ENCODE measurements at regions not wholly inside any gene's neighbourhood (a gene's known extent, or its start where the extent isn't known, plus 50 kb on each side); places are given as distances from the start of the nearest gene placed in this dataset.

- no peak for DNase-seq (ENCODE audit: low spot score)
Observed at GRCh38 chr1:234721476-234722269, 111.7 kb upstream of the IRF2BP2 start.

DNA sequence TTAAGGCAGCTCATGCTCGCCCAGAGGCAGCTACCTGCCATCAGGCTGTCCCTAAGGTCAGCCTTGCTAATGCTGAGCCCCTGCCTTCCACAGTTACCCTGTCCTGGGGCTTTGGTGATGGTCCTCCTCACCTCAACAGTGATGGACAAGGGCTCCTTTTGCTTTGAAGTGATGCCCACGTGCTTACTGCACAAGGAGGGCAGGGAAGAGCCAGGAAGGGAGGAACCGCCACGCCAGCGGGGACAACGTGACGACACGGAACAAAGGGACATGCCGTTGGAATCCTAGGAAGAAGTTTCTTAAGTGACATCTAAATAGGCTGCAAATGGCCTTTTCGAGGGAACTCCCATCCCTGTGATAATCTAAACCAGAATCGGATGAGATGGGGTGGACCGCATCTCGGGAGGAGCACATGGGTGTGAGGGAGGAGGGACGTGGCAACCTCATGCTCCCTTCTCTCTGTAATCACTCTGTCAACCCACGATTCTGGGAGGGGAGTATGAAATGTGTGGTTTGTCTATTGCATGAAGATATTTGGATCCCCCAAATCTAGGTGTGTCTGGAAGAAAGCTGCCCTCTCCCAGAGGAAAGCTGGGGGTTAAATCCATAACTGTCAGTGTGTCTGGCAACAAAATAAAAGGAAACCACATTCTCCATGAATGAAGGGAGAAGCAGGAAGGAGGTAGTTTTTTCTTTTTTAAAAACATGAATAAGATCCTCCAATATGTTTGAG lies 110.9 kb upstream of the IRF2BP2 start:
- DNase-seq (ENCODE audit: low spot score), result no peak

GRCh38 chr1:234719454-234720251 lies 109.7 kb upstream of the IRF2BP2 start:
- DNase-seq (ENCODE audit: low spot score), result no peak

- DNase-seq (ENCODE audit: low spot score), result no peak
Observed at GRCh38 chr1:234718496-234719453, 108.8 kb upstream of the IRF2BP2 start.

- DNase-seq (ENCODE audit: low spot score), result no peak
Observed at GRCh38 chr1:234716908-234717375, 107.0 kb upstream of the IRF2BP2 start.

DNA sequence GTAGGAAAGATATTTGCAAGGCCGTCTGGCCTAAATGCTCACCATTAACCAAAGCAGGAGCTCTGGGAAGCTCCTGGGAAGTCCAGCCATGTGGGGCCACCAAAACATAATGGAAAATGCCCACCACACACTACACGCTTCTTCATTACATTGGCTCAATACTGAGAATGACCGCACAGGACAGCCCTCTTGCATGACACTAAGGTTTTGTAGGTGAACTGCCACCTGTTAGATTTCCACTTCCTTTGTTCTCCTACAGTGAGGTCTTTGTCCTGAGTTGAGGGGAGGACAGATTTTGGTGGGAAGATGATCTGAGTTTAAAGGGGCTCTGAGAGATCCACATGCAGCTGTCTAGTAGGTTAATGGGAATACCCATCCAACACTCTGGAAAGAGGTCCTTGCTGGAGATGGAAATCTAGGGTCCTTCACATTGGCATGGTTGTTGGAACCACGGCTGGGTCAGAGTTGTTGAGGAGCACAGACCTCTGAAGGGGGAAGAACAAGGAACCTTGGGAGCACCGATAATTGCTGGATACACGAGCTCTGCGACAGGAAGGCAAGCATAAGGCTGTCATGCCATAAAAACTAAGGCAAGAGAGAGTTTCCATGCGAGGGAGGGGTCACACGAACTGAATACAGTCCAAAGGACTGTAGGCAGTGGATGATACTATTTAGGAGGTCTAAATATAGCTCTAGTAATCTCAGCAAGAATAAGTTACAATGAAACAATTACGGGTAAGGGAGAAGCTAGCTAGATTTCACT lies 105.5 kb upstream of the IRF2BP2 start:
- no peak for DNase-seq (ENCODE audit: low spot score)

DNA sequence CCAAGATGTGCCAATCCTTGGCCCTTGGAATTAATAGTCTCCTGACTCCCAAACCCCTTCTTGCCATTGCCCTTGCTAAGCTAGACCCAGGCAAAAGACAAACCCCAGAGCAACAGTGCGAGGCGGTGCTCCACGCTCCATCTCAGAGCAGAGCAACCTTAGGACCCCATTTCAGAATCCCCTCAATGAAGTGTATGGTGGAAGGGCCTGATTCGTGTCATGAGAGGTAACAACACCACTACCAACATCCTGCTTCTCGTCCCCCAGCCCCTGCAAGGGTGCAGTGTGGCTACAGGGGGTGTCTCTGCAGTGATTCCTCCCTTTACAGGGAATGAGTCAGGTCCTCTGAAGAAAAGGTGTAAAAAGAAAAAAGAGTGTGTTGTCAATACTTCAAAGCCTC lies 103.9 kb upstream of the IRF2BP2 start:
- no peak for DNase-seq (ENCODE audit: low spot score)

DNA sequence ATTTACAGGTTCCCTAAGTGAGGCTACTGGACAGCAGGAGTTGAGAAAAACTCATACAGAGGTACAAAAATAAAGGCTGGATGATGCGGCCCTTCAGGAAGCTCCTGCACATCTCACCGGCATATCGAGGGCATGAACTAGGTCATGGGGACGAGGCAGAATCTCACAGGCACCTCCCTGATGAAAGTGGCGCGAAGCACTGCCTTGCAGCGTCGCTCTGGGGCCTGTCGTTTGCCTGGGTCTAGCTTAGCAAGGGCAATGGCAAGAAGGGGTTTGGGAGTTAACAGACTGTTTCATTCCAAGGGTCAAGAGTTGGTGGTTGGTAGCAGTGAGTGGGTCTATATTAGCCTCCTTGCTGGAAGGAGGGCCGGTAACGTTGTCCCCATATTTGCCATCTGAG lies 103.5 kb upstream of the IRF2BP2 start:
- no peak for DNase-seq (ENCODE audit: low spot score)

GRCh38 chr1:234712891-234713305 lies 102.9 kb upstream of the IRF2BP2 start:
- DNase-seq (ENCODE audit: low spot score), result no peak

- DNase-seq (ENCODE audit: low spot score), result no peak
Observed at GRCh38 chr1:234710936-234711724, 101.2 kb upstream of the IRF2BP2 start.

- DNase-seq (ENCODE audit: low spot score), result no peak
Observed at GRCh38 chr1:234710381-234710780, 100.4 kb upstream of the IRF2BP2 start.

DNA sequence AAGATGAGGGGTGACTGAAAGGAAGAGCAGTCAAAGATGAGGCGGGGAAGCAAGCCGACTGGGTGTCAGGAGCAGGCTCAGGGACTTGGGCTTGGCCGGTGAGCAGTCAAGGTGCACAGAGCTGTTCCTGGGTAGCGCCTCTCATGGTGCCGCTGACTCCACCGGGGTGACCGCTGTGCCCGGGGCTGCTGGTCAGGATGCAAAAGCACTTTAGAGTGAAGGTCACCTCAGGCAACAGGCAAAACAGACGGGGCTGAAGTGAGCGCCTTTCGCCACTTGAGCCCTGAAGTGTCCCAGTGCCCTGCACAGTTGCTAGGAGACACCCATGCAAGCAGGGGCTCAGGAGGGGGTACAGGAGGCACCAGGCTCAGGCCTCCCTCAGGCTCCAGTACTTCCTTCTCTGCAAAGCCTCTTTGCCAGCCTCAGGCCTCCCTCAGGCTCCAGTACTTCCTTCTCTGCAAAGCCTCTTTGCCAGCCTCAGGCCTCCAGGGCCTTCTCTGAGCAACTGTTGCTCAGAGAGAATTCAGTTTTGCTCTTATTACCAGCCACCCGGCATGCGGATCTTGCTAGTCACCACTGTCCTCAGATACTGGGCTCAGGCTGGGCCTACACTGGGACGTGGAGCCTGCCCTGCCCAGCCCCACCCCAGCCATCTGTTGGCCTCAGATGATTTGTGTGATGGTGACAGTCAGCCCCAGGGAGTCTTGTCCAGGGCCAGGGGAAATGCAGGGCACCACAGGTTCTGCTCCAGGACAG lies 99.7 kb upstream of the IRF2BP2 start:
- no peak for DNase-seq (ENCODE audit: low spot score)

DNA sequence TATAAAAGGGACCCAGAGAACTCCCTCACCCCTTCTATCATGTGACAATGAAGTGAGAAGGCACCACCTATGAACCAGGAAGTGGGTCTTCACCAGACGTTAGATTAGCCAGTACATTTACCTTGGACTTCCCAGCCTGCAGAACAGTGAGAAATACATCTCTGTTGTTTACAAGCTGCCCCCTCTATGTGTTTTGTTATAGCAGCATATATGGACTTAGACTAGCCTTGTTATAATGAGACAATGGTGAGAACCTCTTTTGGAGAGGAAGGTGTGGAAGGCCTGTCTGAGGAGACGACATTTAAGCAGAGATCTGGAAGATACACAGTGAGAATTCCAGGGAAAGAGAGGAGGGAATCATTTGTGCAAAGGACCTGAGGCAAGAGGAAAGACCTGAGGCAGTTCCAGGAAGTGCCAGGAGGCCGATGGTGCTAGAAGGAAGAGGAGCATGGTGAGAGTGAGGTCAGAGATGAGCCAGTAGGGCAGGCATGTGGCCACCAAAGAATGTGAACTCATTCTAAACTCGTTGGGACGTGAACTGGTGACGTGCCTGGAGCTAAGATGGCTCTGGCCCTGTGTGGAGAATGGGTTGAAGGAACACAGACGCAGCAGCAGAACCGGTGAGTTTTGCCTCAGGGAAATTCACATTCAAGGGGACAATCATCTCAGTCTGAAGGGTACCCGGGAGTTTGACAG lies 98.9 kb upstream of the IRF2BP2 start:
- no peak for DNase-seq (ENCODE audit: low spot score)

DNA sequence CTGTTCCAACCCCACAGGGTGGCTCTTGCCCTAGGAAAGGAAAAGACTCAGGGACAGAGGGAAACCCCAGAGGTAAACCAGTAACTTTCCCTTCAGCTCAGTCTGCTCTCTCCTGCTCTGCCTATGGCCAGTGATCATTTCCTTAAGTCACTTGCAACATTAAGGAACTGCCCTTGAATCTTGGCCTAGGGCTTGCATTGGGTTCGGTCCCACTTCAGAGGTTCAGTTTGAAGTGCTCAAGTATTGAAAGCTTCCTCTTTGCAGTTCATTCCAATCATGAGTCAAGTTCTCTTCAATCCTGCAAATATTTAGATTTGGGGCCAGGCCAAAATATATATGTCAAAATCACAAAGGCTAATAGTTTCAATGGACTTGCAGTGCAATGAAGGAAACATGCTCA lies 97.7 kb upstream of the IRF2BP2 start:
- DNase-seq (ENCODE audit: low spot score), result no peak

- no peak for DNase-seq (ENCODE audit: low spot score)
Observed at GRCh38 chr1:234706931-234707330, 97.0 kb upstream of the IRF2BP2 start.

DNA sequence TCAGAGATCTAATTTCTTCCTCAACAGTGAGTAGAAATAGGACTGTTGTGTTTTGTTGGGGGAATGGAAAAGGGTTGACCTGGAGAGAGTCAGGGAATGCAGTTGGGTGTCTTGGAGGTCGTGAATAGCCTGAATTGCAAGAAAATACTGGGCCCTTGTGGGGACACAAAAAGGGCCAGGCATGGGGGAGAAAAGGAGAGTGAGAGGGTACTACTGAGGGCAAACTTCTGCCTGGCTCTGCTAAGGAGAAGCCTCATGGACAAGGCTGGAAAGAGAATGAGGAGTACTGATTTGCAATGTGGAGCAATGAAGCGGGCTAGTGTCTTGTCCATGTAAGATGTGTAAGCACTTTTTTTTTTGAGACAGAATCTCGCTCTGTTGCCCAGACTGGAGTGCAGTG lies 96.2 kb upstream of the IRF2BP2 start:
- no peak for DNase-seq (ENCODE audit: low spot score)

- no peak for DNase-seq (ENCODE audit: low spot score)
Observed at GRCh38 chr1:234705615-234706014, 95.6 kb upstream of the IRF2BP2 start.

All from H4 (cell line).